HepG2 (cell line): ENCODE measurements at regions not wholly inside any gene's neighbourhood (a gene's known extent, or its start where the extent isn't known, plus 50 kb on each side); places are given as distances from the start of the nearest gene placed in this dataset.

Experiments used
- ATAC-seq: fragments of 200-7000 bp; cut with Tn5 transposase; 3 replicates; pipeline ENCODE4 v1.9.1; 2020; ENCODE audit warnings: mild to moderate bottlenecking, moderate library complexity
- BruUV-seq: library from RNA; stranded (reverse); fragments of 400-500 nt; replicated peaks from 2 replicates; lab custom pipeline; 2021; lab: Mats Ljungman, UMichigan
- CTCF ChIA-PET: fragments of 300-600 bp; formaldehyde crosslinking; extraction: SDS; loops from one replicate; lab custom pipeline; 2021; ENCODE audit warnings: low total read pairs, inconsistent platforms, low intra/inter-chr PET ratio; lab: Yijun Ruan, JAX
- POLR2A ChIA-PET: fragments of 350-600 bp; sonication (Branson Sonifier 250); formaldehyde crosslinking; loops from one replicate; lab custom pipeline; 2020; ENCODE audit warnings: antibody characterized with exemption, inconsistent platforms; lab: Yijun Ruan, JAX
- DNase-seq: peaks from one replicate; pipeline ENCODE4 v3.0.0-alpha.2; 2015; ENCODE audit warnings: low spot score
- FAIRE-seq: peaks from 3 replicates; lab custom pipeline; 2011; peaks lifted over from hg19 to GRCh38; lab: Jason Lieb, UNC
- H2AFZ ChIP-seq: one replicate; pipeline ENCODE4 v1.6.1; 2011; ENCODE audit warnings: low read length, inconsistent platforms
- H3K27ac ChIP-seq: fragments of 300-600 bp; 3 replicates; pipeline ENCODE4 v1.8.0; 2011; ENCODE audit warnings: mixed run types, mild to moderate bottlenecking, mixed read lengths, low read length, inconsistent platforms; ENCODE audit not compliant: insufficient read depth; ENCODE audit errors: extremely low read length
- H3K27me3 ChIP-seq, 2 experiments: fragments of 200-600 bp in 1 of 2; 2 replicates in 1 of 2; 3 replicates in 1 of 2; pipeline versions ENCODE4 v1.6.0 to v1.8.0; 2011; ENCODE audit warnings: low read length in 2 of 2, mild to moderate bottlenecking in 2 of 2, moderate library complexity in 2 of 2, inconsistent platforms in 1 of 2; ENCODE audit not compliant: insufficient read depth in 2 of 2, control insufficient read depth in 1 of 2
- H3K36me3 ChIP-seq, 2 experiments: fragments of 200-600 bp in 1 of 2; replicated peaks in 1 of 2; 2 replicates in 1 of 2; 3 replicates in 1 of 2; pipeline versions ENCODE4 v1.5.1 to v1.8.0; 2011; ENCODE audit warnings: low read length in 2 of 2, inconsistent platforms in 1 of 2; ENCODE audit not compliant: insufficient read depth in 2 of 2, control insufficient read depth in 1 of 2
- H3K4me1 ChIP-seq: 2 replicates; pipeline ENCODE4 v1.5.1; 2012; ENCODE audit warnings: low read length, inconsistent platforms; ENCODE audit not compliant: insufficient read depth
- H3K4me2 ChIP-seq: 2 replicates; pipeline ENCODE4 v1.6.0; 2011; ENCODE audit warnings: low read depth, low read length, inconsistent platforms
- H3K4me3 ChIP-seq, 3 experiments: fragments of 200-600 bp in 1 of 3; sonication (generic), shearing (Covaris generic) in 1 of 3; replicated peaks in 1 of 3; 2 replicates each; pipeline ENCODE4 v1.5.1; 2011 to 2016; ENCODE audit warnings: low read length in 3 of 3, inconsistent platforms in 2 of 3, low read depth in 2 of 3, mild to moderate bottlenecking in 2 of 3, control low read depth in 1 of 3, mixed read lengths in 1 of 3; ENCODE audit not compliant: insufficient read depth in 1 of 3
- H3K79me2 ChIP-seq: one replicate; pipeline ENCODE4 v1.6.1; 2011; ENCODE audit warnings: low read length, inconsistent platforms; ENCODE audit not compliant: insufficient read depth
- H3K9ac ChIP-seq: 2 replicates; pipeline ENCODE4 v1.6.0; 2011; ENCODE audit warnings: mild to moderate bottlenecking, low read depth, low read length, inconsistent platforms; ENCODE audit not compliant: insufficient read depth
- H3K9me3 ChIP-seq: 2 replicates; pipeline ENCODE4 v1.5.1; 2012; ENCODE audit warnings: mild to moderate bottlenecking, low read length
- H4K20me1 ChIP-seq: 2 replicates; pipeline ENCODE4 v1.6.0; 2011; ENCODE audit warnings: inconsistent platforms, mild to moderate bottlenecking, low read length, moderate library complexity; ENCODE audit not compliant: insufficient read depth
- MYNN ChIP-seq: sonication (generic); formaldehyde crosslinking; IDR thresholded peaks from 2 replicates; pipeline ENCODE4 v1.4.0; 2020; ENCODE audit warnings: mild to moderate bottlenecking, low read depth, missing genetic modification reagents
- NR2F2 ChIP-seq: IDR thresholded peaks from 2 replicates; pipeline ENCODE4 v1.6.1; 2012; ENCODE audit warnings: low read depth, inconsistent platforms, borderline replicate concordance
- ZFAT ChIP-seq: sonication (generic); formaldehyde crosslinking; conservative IDR thresholded peaks from 2 replicates; pipeline ENCODE4 v1.8.1; 2023; ENCODE audit warnings: missing genetic modification reagents, inconsistent platforms
- ZNF17 ChIP-seq: sonication (generic); formaldehyde crosslinking; IDR thresholded peaks from 2 replicates; pipeline ENCODE4 v1.5.0; 2020; ENCODE audit warnings: mild to moderate bottlenecking, missing genetic modification reagents
- ZNF224 ChIP-seq: sonication (generic); formaldehyde crosslinking; IDR thresholded peaks from 2 replicates; pipeline ENCODE4 v1.5.0; 2020; ENCODE audit warnings: mild to moderate bottlenecking, missing genetic modification reagents
- ZNF432 ChIP-seq: sonication (generic); formaldehyde crosslinking; IDR thresholded peaks from 2 replicates; pipeline ENCODE4 v1.5.0; 2020; ENCODE audit warnings: missing genetic modification reagents, mild to moderate bottlenecking, borderline replicate concordance
- ZNF546 ChIP-seq: sonication (generic); formaldehyde crosslinking; conservative IDR thresholded peaks from 2 replicates; pipeline ENCODE4 v1.8.1; 2023; ENCODE audit warnings: mild to moderate bottlenecking, missing genetic modification reagents
- WGBS: methylation state at CpG from one replicate; pipeline ENCODE4 v1.1.6; 2017; ENCODE audit warnings: low lambda C conversion rate; 5-methylcytosine and 5-hydroxymethylcytosine counted together
- in situ Hi-C: cut with HindIII; loops from 2 replicates; pipeline ENCODE4 v1.10.0; 2017; ENCODE audit warnings: low pct_unique_long_range_greater_than_20kb; ENCODE audit not compliant: extremely low pct_ligation_motif_present
- intact Hi-C: fragments of 100-400 bp; cut with micrococcal nuclease; formaldehyde crosslinking; loops from one replicate; pipeline ENCODE4 v1.10.0; 2022; ENCODE audit not compliant: unreplicated experiment
- TF ChIP-seq, protein P1 (sequence below): sonication (generic); formaldehyde crosslinking; conservative IDR thresholded peaks from 2 replicates; pipeline ENCODE4 v1.4.0; 2020; ENCODE audit warnings: missing genetic modification reagents

- Histone ChIP-seq H3K4me3 (no peak overlapping the region), H3K27ac (no peak overlapping the region), H2AFZ (no peak overlapping the region), H3K9ac (no peak overlapping the region), H3K79me2 (no peaks in the 10 kb centered on the region), H3K4me2 (no peak overlapping the region), H4K20me1 (no peaks in the 10 kb centered on the region), H3K36me3 (no peaks in the 10 kb centered on the region), H3K4me1 (no peaks in the 10 kb centered on the region), H3K27me3 (peaks cover 2 to 59% of the 10 kb centered on the region in 2 experiments), H3K9me3 (no peaks in the 10 kb centered on the region; the same call in 1 of the 2 replicates)
- TF ChIP-seq MYNN (CRISPR knock-in tag) (no peak), ZNF17 (CRISPR knock-in tag) (no peak), NR2F2 (no peak), ZNF432 (CRISPR knock-in tag) (no peak), ZNF224 (no peak), ZFAT (CRISPR knock-in tag) (no peak), ZNF546 (CRISPR knock-in tag) (no peak)
- TF ChIP-seq, protein P1, sequence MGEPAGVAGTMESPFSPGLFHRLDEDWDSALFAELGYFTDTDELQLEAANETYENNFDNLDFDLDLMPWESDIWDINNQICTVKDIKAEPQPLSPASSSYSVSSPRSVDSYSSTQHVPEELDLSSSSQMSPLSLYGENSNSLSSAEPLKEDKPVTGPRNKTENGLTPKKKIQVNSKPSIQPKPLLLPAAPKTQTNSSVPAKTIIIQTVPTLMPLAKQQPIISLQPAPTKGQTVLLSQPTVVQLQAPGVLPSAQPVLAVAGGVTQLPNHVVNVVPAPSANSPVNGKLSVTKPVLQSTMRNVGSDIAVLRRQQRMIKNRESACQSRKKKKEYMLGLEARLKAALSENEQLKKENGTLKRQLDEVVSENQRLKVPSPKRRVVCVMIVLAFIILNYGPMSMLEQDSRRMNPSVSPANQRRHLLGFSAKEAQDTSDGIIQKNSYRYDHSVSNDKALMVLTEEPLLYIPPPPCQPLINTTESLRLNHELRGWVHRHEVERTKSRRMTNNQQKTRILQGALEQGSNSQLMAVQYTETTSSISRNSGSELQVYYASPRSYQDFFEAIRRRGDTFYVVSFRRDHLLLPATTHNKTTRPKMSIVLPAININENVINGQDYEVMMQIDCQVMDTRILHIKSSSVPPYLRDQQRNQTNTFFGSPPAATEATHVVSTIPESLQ (CRISPR knock-in tag), result no peak
- 19% methylated on average over 8 of the region's 8 CpGs for WGBS
- ChIA-PET POLR2A (no interaction called here), CTCF (no interaction called here)
- DNase-seq, result no peak
- intact Hi-C loops (no loop called here), in situ Hi-C loops (no loop called here)
- BruUV-seq, result no TSS peak
- FAIRE-seq, result no peak
- peak; percentile 14; the same call in 1 of the 3 replicates for ATAC-seq
Measured at GRCh38 chr2:239535413-239536144, 134.8 kb upstream of the HDAC4 start.
